Stimulated activated CD8-positive, alpha-beta memory T cell treated with anti-CD3 and anti-CD28 coated beads, Interleukin-7, amount 100 ng/mL, for 48 hours (primary cell): ENCODE measurements at regions not wholly inside any gene's neighbourhood (a gene's known extent, or its start where the extent isn't known, plus 50 kb on each side); places are given as distances from the start of the nearest gene placed in this dataset.

Source experiments
- DNase-seq, 2 donors: peaks; one replicate each; pipeline ENCODE4 v3.0.0-alpha.2; 2020; ENCODE audit warnings: low read depth in 1 of 2; ENCODE audit errors: extremely low read depth in 1 of 2

DNA sequence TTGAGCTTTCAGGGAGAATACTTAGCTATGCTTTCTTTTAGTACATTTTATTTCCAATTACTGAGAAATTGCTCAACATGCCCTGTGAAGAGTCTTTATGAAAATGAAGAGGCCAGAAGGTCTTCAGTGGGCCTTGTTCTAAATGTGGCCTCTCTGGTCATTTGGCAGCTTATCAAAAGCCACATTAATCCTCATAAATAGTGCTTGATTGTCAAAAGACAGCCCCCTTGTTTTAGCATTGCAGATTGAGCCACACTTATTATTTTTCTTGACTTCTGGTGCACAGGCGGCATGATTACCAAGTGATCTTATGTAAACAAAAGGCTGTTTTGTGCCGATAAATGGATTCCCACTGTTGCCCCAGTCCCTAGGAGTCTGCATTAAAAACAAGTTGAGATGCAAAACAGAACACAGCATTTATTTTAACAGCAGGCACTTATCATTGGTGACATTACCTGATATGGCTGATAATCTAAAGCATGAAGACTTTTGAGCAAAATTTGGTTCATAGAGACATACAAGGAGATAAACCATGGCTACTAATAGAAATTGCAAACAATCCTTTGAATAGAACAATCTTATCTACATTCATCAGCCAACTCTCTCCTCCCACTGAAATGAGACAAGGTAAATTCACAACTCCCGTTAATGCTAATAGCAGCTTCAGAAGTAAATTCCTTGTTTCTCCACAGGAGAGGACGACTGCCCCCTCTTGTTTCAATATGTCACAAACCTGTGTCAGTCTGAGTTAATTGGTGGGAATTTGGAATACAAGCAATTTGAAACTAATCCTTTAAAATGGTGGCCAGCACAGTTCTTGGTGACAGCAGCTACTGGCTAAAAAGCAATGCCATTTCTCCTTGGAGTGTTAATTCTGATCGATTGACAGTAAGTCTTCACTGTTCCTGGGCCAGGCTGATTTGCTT is 194.3 kb downstream of the NSUN3 start:
- no peak for DNase-seq

DNA sequence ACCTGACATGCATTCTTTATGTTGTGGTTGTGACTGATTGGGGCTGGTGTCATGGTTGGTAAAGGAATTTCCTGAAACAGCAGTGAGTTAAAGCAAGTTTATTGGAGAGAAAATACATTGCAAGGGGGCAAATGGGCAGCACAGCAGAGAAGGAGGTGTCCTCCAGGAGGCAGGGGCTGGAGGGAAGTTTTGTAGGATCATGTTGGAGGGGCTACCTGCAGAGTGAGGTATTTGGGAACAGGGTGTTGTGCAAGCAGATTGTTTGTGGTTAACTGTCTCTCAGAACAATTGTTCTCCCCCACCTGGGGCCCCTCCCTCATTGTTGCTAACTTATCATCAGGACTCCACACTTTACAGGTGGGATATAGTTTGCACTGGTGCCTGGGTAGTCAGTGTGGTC is 196.0 kb downstream of the NSUN3 start:
- DNase-seq: no peak

DNA sequence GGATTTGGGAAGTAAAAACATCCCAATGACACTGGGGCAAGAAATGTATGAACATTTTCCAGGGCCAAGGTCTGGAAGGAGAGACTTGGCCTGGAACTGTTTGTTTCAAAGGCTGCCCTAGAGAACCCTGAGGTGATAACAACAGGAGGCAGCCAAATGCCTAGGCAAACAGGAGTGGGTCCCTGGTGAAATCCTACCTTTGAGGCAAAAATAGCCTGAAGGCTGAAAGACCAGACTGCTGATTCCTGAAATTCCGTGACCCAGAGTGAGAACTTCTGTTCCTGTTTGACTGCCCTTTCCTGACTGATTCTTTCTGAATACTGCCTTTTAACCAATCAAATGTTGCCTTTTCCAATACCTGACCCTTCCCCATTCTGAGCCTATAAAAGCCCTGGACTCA is 196.4 kb downstream of the NSUN3 start:
- DNase-seq: no peak

DNA sequence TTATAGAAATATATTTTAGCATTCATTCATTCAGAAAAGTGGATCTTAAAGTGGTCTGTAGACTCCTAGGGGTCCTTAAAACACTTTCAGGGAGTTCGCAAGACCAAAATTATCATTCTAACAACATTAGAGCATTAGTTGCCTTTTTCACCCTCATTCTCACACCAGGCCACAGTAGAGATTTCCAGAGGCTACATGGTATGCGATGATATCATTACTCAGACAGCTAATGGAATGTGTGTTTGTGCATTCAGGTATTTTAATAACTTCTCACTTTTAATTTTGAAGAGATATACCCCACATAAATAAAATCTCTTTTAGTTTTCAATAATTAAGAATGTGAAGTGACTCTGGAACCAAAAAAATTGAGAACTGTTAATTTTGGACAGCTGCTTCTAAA is 206.9 kb downstream of the NSUN3 start:
- DNase-seq: no peak

DNA sequence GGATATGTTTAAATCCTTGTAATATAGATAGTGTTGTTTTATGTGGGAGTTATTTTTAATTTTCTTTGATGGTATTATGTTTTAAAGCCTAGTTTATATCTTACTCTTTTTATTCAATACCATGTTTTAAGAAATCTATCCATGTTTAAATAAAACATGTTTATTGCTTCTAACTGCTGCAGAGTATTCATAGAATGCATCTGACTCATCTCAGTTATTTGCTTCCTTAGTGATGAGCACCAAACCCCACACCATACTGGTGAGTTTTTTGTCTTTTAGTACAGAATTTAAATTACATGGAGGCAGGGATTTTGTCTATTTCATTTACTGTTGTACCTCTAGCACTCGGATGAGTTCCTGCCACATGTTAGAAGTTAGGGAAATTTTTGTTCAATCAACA is 209.2 kb downstream of the NSUN3 start:
- DNase-seq: no peak

DNA sequence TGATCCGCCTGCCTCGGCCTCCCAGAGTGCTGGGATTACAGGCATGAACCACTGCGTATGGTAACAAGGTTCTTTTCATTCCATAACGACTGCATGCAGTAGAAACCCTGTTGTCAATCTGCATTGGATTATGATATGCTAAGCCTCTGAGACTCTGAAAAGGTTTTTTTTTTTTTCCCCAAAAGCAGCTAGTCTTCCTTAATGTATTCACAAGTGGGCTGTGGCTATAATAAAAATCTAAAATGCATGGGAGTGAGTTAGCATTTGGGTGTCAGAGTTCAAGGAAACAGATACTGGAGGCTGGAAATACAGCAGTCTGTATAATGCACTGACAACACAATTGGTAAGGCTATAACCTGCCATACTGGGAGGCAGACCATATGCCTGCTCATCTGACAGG is 218.1 kb downstream of the NSUN3 start:
- DNase-seq: no peak

DNA sequence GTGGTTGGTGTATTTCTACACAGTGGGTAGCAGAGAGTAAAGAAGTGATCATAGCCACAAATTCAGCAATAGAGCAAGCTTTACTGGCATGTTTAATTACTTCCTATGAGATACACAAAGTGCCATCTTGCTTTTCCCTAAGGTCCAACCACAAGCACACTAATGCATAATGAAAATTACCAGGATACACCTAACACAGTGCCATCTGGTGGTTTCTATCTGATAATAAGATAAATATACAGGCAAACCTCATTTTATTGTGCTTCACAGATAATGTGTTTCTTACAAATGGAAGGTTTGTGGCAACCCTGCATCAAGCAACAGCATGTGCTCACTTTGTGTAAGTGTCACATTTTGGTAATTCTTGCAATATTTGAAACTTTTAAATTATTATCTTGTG is 223.0 kb downstream of the NSUN3 start:
- no peak for DNase-seq

DNA sequence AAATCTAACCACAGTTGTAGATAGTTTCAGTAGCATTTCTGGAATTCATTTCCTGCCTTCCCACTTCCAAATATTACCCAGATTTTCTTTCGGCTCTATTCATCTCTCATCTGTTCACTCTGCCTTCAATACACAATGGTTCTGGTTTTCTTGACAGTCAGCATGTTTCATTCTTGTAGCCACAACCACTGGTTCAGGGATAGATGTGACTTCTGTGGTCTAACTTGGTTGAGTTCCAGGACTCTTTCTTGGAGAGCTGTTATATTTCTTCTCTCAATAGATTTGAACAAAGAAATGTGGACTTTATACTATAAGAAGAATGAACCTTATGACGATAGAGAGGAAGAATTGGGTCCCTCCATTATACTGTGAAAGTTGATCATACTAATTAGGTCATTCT is 228.8 kb downstream of the NSUN3 start:
- no peak for DNase-seq

DNA sequence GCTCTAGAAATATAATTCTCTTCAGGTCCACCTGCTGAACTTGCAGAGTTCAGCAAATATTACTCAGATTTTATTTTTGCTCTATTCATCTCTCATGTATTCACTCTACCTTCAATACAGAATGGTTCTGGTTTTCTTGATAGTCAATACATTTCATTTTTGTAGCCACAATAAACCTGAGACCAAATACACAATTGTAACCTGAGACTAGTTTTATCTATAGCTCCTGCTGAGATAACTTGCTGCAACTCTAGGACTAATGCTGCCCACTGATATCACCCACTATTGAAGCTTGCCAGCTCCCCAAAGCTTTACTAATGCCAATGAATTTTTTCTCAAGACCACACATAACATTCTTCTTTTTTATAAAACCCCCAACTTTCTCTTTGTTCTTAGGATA is 229.3 kb downstream of the NSUN3 start:
- no peak for DNase-seq

DNA sequence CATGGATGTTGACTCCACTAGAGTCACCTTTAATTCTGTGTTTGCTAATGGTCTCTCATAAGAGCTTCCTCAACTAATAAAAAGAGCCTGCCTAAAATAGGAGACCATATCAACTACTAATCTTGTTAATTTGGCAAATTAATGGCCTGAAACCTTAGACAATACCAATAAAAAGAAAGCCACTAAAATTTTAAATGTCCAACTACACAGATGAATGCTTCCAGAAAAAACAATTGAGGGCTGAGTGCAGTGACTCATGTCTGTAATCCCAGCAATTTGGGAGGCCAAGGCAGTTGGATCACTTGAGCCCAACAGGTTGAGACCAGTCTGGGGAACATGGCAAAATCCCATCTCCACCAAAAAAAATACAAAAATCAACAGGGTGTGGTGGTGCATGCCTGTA is 230.9 kb downstream of the NSUN3 start:
- no peak for DNase-seq

DNA sequence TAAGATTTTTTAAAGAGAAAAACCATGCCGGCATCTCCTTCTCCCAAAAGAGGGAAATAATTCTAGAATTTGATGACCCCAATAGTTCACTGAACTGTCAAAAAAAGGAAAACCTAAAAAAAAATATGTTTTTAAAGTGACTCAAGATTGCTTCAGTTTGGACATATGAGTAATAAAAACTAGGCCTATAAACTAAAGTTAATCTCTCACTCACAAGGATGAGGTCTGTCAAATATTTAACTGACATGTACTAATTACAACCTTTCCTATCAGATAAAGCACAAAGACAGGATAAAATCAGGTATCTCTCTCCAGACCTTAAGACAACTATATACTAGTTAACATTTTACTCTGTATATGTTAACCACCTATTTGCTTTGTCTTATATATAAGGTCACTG is 231.9 kb downstream of the NSUN3 start:
- DNase-seq: no peak

DNA sequence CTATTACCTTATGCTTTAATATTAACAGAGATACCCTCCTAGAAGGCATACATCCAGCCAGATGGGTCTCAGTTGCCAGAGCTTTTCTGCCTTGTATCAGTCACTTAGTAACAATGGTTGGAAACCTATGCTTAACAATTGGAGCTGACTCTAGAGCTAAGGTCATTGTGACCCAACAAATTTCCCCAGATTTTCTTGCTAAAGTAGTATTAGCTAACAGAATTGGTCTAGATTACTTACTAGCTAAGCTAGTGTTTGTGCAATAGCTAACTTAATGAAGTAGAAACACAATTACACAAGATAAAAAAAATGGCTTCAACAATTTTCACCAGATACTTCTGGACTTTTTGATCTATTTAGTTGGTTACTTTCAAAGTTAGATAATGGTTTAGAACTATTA is 236.9 kb downstream of the NSUN3 start:
- no peak for DNase-seq

DNA sequence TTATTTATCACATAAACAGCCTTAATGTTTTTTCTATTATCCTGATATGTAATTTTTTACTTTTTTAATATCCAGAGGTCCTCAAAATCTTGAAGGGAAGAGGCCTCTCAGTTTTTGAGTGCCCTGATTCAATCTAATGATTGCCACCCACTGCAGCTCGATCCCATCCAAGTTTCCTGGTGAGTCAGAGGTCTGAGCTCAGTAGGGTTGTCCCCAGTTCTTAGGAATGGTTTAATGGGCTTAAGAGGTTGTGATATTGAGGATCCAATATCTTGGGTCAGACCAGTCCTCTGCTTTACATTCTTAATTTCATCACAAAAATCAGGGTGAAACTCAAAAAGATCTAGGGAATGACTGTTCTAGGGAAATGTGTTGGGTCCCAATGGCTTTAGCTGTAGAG is 238.5 kb downstream of the NSUN3 start:
- no peak for DNase-seq

DNA sequence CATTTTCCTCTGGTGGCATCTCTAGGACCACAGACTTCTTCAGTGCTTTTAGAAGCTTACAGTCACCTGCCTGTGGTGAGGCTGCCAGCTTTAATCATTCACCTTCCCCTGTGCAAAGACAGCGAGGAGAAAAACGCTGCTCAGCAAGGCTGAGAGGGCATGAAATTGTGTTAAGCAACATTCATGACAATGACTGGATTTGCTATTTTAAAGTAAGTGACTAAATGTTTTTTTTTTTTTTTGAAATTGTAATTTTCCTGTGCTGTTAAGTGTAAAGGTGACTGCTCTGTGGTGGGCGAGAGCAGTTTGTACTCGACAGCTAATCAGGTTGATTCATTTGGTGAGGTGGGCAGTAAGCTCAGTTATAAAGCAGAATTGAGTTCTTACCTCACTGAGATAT is 240.4 kb downstream of the NSUN3 start:
- DNase-seq: no peak

DNA sequence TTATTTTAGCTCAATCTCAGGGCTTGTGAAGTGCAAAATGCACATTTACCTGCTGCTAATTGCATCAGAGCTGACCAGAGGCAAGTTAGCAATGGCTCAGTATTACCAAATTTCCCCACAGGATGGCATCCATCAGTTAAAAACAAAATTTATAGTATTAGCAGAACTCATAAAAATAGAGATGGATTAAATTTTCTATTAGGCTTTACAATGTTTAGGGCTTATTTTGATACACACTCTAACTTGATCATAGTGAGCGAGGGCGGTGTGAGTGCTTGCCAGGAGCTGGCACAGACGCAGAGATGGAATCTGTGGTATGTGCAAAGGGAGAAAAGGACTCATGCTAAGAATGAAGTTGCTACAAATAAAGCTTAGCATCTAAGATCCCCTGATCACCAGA is 241.0 kb downstream of the NSUN3 start:
- no peak for DNase-seq

DNA sequence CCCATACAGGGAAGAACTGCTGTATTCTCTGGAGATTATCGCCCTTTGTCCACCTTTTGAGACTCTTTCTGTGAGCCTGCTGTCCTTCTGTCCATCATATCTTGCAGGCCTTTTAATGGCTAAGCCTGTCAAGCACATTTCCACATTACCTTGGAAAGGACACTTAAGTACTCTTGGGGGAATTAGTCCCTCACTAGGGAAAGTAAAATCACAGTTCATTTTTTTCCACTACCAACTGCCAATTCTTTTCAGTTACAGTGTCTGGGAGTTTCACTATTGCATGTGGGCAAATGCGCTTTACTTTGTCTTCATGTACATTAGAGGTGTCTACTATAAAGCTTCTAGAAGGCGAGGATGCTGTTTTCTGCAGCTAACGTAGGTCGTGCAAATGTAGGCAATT is 242.1 kb downstream of the NSUN3 start:
- DNase-seq: no peak

DNA sequence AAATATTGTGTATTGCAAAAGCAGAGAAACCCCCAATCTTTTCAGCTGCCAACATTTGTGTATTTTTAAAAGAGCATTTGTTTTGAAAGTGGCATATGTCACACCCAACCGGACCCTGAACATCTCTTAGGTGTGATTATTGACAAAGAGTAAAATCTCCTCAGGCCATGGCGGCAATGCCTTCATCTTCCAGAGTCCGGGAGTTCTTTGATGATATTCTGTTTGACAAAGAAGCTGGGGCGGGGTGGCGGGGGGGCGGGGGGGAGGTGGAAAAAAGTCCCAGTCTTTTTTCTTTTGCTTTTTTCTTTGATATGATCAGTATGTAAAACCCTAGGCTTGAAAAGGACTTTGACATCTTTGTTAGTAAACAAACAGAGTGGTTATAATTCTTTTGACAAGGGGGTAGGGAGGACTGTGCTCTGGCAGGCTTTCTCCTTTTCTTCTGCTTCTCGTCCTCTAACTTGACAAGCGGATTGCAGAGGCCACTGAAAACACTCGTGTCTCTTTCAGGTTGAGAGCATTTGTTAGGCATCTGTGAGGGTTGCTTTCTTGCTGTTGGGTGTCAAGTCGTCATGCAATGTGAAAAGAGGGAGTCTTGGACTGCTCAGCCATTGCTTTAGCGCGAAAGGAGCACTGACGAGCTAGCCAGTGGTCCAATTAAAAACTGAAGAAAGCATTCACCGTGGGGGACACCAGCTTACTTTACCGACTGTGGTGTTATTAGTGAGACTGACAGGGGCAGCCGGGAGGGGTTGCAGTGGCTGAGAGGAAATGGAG is 243.2 kb downstream of the NSUN3 start:
- no peak for DNase-seq

DNA sequence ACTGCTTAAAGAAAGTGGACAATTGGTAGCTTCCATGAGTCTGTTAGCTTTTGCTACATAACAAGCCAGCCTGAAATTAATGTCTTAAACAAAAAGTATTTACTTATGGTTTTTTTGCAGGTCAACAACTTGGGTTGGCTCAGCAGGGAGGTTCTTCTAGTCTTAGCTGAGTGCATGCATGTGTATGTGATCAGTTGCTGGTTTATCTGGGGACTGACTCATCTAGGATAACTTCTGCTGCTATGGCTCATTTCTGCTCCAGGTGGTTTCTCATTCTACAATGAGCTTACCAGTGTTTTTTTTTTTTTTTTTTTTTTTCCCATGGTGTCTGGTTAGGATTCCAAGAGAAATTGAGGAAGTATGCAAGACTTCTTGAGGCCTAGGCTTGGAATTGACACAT is 244.7 kb downstream of the NSUN3 start:
- DNase-seq: no peak

DNA sequence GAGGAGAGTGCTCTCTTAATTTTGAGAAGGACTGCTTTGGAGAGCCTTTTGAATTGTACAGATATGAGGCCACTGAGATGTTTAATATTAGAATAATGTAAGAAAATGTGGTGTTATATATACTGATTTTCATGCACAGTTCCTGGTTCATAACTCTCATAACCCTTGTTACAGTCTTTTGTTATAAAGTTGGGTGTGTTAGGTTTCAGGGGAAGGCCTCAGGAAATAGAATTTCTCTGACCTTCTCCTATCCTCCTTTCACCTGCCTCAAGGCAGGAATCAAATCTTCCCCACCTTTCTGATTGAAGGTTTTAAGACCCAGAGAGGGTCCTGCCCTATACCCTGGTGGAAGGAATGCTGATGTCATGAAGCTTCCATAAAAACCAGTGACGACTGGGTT is 245.9 kb downstream of the NSUN3 start:
- DNase-seq: no peak

DNA sequence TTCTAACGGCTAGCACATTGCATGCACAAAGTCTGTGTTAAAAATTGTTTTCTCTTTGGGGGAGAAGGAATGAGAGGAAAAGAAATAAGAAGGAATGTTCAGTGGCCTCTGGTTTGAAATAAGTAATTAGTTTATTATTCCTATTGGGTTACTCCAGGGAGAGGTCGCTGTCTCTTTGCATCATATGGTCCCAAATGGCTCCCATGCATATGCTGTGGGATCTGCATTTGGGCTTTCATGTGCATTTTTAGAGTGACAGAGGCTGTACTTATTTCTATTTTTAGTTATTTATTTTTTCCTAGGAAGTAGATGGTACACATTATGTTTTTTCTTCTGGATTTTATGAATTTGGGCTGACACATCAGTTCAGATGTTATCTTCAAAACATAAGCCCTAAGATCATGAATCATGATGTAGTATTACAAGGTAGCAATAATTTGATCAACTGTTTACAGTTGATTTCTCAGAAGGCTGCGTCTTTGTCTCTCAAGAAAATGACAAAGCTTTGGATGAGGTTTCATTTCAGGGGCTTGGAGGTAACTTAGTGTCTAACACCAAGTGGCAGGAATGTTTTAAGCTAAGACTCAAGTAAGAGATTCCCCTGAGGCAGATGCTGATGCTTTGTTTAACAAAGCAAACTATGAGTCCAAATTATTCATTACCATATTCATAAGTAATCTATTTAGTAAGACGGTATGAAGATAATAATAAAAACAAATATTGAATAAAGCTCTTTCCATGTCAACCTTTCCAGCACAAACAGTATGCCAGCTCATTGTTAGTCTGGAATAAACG is 247.7 kb downstream of the NSUN3 start:
- DNase-seq: no peak

DNA sequence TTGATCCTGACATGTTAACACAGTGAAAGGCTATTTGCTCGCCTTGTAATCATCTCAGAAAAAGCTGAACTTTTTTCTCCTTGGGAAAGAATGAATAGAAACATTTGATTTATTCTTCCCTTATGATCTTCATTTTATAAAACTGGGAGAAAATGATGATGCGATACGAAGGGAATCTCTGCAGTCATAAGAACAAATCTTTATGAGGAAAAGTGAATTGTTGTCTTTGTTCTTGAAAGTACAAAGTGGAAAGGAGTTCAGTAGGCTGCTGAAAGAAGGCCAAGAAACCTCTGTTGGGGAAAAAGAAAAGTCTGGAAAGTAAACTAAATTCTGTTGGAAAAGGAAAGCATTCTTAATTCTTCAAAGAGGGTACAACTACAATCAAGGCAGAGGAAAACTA is 248.8 kb downstream of the NSUN3 start:
- DNase-seq: no peak
